Glomerular endothelial cell (primary cell): ENCODE measurements at regions not wholly inside any gene's neighbourhood (a gene's known extent, or its start where the extent isn't known, plus 50 kb on each side); places are given as distances from the start of the nearest gene placed in this dataset.
"Not testable (repeated sequence)": the region's sequence is repeated elsewhere in the genome, so short reads cannot be mapped to it uniquely, and the experiment has no call there.

Experiments used
- DNase-seq: peaks from one replicate; pipeline ENCODE4 v3.0.0-alpha.2; 2011; ENCODE audit warnings: low read depth, low spot score; ENCODE audit errors: extremely low read depth

DNA sequence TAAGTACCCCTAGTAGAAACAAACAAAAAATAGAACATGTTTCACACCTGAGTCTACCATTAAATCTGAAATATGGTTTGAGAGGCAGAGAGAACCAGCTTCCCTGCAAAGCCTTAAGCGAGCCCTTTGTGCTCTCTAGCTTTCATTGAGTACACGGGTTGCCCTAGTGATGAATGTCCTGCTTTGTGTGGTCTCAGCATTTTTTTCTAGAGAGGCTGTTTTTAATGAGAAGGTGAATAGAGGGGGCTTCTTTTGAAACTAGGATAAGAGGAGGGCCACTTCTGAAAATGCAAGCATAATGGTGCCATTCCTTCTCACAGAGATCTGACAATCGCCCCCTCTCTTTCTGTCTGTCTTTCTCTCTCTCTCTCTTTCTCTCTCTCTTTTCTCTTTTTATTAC, 131.3 kb downstream of the MACIR start:
- no peak for DNase-seq

DNA sequence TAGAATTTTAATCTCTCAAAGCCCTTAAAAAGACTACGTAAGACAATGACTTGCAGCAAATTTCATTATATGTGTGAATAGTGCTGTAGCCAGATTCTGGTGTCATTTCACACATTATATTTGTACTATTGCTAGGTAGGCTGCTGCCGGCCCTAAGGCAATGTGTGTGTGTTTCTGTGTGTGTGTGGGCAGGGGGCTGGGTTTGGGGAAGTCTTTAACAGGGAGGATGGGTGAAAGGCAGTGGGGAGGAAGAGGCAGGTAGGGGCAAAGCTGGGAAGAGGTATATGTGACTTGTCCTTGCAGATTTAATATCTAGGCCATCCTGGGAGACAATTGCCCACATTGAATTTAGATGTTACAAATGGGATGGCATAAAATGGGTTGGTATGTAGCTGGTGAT, 130.8 kb downstream of the MACIR start:
- no peak for DNase-seq

DNA sequence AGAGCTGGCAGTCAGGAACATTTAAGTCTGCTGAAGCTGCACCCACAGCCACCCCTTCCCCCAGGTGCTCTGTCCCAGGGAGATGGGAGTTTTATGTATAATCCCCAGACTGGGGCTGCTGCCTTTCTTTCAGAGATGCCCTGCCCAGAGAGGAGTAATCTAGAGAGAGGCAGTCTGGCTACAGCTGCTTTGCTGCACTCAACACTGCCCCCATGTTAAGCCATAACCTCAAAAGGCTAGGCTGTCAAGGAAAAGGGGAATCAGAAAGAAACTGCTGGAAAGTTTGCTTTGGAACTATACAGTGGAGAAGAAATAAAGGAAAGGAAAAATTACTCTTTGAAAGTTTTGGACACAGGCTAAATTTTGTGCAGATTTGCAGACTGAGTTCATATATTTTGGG, 127.2 kb downstream of the MACIR start:
- DNase-seq: no peak

DNA sequence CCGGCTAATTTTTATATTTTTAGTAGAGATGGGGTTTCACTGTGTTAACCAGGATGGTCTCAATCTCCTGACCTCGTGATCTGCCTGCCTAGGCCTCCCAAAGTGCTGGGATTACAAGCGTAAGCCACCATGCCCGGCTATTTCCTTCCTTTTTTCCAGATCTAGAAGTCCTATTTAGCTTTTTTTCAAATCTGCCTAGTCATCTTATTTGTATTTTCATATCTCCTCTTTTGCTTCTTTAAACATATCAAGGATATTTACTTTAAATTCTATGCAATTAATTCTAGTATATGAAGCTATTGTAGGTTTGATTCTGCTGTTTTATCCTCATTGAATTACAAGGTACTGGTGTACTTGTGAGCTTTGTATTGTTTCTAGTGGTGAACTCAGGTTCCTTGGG, 119.1 kb downstream of the MACIR start:
- not testable (repeated sequence) for DNase-seq

DNA sequence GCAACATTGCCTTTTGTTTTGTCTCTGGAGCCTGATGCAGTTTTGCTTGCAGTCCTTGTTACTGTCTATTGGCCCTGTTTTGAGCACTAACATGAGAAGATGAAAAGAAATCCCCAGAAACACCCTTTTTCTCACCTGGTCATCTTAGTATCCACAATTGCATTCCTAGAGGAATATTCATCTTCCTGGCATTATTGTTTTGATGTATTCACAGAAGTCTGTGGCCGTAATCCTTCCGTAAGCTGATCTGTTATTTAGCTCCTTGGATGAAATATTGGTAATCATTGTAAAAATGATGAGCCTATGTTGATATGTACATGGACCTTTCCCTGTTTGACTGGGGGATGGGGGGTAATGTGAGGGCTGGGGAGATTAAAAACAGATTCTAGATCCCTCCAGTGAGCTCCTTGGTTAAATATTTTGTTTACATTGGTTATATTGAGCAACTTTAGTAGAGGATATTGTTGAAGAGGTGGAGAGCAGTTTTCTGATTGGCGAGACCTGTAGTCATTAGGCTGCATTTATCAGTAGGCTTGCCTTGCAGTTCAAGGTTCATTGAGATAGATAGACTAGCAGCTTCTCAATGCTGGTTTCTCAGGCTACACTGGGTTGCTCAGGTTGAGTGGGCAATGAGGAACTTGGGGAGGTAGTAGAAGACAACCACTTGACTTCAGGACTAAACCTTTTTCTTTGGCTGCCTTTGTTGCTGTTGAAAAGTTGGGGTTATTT, 117.5 kb downstream of the MACIR start:
- no peak for DNase-seq

DNA sequence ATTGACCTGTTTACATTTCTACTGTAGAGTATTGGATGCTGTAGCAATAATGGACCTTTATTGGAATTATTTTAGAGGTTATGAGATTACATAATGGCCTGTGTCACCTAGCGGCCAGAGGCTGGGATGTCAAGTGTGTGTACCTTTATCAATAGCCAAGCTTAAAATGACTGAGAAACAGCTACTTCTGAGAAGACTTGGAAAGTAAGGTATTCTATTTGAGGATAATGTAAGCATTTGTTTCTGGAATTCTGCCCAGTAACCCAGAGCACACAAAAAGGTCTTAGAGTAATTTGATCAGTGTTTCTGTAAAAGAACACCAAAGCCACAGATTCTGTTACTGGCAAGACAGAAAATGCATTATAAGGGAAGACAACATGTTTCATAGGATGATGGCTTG, 116.8 kb downstream of the MACIR start:
- no peak for DNase-seq

DNA sequence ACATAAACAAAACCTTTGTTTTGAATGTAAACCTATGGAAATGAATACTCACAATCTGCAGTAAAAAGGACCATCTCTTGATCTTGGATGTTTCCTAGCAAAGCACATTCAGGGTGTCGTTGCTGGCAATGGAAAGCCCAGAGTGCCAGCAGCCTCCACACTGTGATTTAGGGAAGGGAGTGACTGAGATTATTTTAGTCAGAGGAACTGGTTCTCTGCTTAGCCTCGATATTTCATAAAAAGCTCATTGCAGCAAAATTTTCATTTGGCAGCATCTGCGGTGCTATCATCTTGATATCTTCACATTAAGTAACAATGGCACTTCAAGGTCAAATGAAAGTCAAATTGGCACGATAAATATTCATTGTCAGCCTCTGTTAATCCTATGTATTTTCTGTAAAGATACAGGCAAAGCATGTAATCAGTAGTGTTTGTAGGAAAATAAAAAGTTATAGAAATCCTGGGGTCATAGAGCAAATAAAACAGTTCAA, 116.0 kb downstream of the MACIR start:
- no peak for DNase-seq

DNA sequence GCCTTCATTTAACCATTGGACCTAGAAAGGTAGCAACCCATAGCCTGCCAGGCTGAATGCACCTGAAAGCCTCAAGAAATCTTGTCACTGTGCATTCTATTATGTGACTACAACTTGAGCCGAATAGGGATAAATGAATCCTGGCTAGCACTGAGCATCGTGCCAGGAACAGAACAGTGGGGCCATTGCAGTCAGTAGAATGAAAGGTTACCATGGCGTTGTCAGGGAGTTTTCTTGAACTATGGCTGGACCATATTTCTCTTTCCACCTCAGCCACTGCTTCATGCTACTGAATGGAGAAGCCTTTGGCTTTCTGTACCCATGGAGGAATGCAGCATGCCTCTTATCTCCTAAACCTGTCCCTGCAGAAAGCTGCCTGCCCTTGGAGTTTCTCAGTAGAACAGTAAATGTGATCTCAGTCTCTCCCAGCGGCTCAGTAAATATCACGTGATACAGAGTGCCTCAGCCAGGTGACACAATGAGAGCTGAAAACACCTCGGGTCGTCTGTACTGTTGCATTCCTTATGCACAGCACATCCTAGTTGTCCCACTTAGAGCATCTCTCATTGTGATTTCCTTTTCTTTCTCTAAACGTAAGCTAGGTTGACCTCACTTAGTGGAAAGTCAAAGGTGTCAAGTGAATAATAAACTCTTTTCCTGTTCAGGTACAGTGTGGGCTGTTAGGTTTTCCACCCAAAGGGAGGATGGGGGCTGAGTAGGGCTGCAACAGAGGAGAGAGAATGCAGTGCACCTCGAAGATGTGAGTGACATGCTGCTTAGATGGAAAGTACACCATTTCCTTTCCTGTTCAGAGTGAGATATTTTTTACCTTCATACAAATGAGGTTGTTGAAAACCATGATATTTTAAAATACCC, 115.3 kb downstream of the MACIR start:
- DNase-seq: no peak

DNA sequence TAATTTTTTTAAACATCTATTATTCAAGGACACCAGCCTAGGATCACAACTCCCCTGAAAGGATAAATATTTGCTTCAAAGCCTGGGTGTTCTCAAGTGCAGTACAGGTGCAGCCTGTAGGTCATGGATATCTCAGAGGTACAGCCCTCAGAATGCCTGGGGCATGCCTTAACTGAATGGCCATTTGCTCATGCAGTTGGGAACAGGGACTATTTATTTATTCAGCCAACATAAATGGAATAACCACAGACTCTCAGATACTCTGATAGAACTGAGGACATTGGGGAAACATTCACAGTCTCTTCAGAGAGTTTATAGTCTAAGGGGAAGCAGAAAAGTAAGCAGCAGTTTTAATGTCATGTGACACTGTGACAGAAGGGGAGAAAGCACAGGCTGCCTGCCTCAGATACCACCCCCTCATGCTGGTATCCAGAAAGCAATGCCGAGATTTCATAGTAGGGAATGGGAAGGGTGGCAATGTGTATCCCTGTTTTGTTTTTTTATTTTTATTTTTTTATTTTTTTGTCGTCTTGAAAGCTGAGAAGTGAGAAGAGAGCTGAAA, 112.6 kb downstream of the MACIR start:
- no peak for DNase-seq

DNA sequence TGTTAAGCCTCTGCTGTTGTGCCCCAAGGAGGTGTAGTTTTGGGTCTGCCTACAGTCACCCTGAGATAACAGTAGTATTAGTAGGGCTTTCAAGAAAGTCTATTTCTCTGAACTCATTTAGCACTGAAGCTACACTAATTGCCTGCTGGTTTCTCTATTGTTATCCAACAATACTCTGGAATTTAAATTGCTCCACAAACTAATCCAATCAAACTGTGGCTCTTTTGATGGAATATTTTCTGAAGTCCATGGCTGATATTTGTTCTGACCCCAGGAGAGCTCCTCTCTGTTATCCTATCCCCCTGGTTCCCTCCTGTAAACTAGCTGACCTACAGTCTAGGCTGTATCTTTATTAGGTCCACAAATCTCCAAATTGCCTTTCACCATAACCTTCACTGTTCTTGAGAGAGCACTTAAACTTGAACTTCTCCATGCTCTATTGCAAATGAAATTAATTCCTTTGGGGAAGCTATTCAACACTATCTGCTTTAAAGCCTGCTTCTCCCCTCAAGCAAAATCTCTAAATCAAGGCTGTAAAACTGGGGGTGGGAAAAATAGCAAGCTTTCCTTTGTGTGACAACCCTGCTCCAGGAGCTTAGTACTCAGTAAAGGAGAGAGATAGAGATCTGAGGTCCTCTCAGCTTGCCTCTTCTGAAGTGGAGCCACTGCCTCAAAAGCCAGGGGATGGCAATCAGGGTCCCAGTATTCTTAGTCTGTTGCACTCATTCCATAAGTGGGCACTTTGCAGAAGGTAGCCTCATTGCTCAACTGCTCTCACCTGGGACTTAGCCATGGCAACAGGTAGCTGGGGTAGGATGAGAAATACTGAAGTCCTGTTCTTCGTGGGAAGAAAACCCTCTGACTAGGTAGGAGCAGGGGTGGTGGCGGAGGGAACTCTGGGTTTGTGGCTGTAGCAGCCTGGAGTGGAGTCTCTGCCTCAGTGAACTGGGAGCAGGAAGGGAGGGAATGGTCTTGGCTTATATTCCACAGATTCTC, 110.9 kb downstream of the MACIR start:
- no peak for DNase-seq

DNA sequence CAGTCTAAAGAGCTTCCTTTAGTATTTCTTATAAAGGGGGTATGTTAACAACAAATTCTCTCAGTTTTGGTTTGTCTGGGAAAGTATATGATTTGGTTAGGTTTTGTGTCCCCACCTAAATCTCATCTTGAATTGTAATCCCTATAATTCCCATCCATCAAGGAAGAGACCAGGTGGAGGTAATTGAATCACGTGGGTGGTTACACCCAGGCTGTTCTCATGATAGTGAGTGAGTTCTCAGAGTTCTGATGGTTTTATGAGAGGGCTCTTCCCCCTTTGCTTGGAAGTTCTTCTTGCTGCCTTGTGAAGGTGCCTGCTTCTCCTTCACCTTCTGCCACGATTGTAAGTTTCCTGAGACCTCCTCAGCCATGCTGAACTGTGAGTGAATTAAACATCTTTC, 109.1 kb downstream of the MACIR start:
- no peak for DNase-seq

DNA sequence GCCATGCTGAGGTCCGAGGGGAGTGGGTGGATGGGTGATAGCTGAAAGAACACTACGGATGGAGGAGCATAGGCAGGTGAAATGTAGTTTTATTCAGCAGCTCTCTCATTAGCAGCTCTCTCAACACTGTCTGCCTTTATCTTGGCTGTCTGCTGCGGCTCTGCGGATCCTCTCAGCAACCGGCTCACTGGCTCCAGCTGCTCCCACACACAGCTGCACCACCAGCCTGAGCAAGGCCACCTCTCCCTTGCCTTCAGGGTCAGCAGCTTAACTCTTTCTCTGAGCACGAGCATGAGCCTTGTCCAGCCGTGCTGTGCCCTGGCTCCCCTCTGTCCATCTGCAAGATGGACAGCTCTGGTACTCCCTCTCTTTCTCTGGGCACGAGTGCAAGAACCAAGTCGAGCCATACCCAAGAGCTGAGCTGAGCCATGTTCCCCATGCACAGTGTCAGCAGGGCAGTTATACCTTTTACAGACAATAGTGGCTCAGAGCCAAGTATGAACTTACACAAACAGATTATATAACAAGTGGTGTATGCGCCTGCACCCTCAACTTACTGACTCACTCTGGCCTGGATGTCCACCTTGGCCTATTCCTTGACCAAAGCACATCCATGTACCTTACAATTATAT, 108.5 kb downstream of the MACIR start:
- no peak for DNase-seq

DNA sequence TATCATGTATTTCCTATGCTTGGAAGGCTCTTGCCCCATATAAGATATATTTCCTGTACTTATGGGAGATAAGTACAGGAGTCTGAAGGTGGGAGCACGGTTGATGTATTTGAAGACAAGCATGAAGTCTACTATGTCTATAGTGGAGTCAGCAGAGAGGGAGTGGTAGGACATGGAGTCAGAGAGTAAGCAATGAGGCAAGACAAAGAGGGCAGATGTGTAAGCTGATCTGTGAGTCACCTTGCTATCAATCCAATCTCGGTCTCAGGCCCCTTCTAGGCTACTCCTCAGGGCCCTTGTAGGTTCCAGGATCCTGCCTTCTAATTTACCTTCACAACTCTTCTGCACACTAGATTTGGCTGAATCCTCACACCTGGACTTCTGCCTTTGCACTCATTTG, 105.5 kb downstream of the MACIR start:
- no peak for DNase-seq

DNA sequence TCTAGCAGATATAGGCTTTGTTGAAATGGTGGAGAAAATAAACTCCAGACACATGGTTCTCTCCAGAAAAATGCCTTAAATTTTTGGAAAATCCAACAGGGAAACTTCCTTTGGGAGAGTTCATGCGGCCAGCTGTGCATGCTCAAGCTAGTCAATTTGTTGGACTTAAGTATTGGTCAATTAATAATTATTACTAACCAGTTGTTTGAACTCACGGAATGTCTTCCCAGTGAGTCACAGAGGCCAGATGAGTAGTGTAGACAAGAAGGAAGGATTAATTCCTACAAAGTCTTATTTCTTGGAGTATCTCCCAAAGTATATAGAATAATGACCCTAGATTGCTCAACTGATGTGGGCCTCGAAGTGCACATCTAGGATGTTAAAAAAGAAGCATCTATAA, 103.6 kb downstream of the MACIR start:
- no peak for DNase-seq

DNA sequence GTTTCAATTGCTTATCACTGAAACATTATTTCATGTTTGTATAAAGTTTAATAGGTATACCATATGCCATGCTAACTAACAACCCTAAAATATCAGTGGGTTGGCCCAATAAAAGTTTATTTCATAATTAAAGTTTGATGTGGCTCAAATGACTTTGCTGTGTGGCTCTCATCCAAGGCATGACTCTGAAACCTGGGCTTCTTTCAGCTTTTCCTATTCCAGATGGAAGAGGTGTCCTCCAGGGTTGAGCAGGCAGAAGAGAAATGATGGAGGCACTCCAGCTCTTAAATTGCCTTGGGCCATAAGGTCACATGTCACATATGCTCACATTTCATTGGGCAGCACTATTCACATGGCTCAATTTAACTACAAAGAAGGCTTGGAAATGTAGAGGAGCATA, 101.9 kb downstream of the MACIR start:
- no peak for DNase-seq

DNA sequence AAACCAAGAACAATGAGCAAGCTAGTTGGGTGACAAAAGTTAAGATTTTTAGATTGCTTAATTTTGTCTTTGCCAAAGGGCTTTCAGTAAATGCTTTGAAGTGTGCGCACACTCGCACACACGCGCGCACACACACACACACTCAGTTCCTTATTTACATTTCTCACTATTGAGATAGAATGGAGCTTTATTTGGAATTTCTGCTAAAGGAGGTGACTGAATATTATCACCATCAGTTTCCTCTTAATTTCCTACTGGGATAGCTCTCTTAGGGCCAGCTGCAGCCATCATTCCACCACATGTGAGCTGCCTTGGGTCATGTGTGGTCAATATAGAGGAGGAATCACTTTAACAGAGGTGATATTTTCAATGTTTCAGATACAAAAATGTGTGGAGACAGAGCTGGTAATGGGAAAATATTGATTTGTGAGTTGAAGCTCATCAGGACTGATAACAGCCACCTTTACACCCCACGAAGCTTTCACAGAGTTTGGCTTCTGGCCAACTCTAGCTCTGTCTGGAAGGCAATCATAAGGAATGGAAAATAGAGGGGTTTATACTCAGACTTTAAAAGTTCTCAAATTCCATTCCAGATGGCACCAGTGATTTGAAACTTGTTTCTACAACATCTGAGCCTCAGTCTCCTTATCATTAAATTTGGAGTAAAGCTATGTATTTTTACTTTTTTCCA, 99.9 kb downstream of the MACIR start:
- no peak for DNase-seq

DNA sequence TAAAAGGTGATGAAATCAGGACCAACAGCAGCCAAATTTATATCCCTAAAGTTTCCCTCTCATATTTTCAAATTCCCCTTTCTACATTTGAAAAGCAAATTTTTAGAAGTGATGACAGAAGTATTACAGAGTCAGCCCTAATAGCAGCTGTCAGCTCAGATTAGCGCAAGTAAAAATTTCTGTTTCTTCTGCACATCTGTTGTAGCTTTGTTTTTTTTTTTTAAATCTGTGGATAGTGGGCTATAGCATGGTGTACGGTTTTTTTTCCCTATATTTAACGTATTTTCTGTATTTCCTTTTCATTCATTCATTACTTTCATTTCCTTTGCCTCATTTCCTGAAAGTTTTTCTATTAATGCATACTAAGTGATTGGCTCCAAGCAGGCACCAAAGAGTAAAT, 99.1 kb downstream of the MACIR start:
- no peak for DNase-seq

DNA sequence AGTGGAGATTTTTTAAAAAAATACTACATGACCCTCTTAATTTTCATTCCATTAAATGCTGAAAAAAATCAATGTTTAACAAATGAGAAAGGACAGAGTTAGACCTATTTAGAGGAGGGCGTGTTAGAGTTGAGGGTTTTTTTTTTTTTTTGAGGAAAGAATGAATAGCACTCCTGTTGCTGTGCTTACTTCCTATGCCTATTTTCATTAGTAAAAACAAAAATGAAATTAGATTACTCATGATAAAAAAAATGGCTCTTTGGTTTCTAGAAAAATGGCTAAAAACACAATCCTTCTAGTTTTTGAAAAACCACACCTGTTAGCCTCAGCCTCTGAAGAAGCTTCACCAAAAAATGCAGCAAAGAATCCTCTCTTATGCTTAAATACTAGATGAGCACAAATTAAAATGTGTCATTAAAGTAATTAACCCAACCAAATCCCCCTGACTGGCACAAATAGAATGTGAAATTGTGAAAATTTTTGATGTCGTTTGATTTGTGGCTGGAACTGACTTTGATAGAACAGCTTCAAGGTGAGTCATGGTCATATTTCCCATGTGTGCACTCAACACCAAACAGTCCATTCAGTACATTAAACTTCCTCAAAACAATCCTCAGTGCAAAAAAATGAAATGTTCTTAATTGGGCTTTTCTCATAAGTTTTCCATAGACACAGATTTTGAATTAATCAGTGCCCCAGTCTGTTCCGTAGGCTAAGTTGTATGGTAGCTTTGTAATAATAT, 98.0 kb downstream of the MACIR start:
- no peak for DNase-seq

DNA sequence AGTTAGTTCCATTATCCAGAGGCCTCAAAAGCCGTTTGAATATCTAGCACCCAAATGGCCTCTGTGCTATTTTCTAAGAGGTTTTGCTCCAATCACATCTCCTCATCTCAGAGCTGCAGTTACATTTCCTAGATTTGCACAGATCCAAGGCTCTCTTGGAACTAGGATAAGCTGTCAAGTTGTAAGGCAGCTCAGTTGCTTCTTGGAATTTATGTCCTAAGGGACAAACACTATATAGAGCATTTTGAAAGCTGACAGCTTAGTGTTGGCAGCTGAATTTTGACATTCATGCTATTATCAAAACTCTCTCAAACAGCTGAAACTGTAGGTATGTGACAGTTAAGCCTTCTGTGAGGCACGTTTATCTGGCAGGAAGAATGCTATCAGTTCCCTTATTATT, 97.0 kb downstream of the MACIR start:
- DNase-seq: no peak
